OCI-LY7 (cell line): ENCODE measurements at regions not wholly inside any gene's neighbourhood (a gene's known extent, or its start where the extent isn't known, plus 50 kb on each side); places are given as distances from the start of the nearest gene placed in this dataset.

Experiments
- BruUV-seq: library from RNA; stranded (reverse); fragments of 400-500 nt; replicated peaks from 2 replicates; lab custom pipeline; 2021; lab: Mats Ljungman, UMichigan
- CTCF ChIA-PET: fragments of 300-600 bp; sonication (Branson Sonifier 250); formaldehyde crosslinking; loops from one replicate; lab custom pipeline; 2022; ENCODE audit warnings: antibody characterized with exemption; ENCODE audit not compliant: unreplicated experiment; lab: Charles Lee
- POLR2A ChIA-PET: fragments of 300-600 bp; sonication (Branson Sonifier 250); formaldehyde crosslinking; loops from one replicate; lab custom pipeline; 2022; ENCODE audit warnings: antibody characterized with exemption; lab: Charles Lee
- DNase-seq: peaks from one replicate; pipeline ENCODE4 v3.0.0-alpha.2; 2015; ENCODE audit warnings: low spot score
- H2AFZ ChIP-seq: fragments of 200-600 bp; sonication (generic), shearing (Covaris generic); 2 replicates; pipeline ENCODE4 v1.6.1; 2014; ENCODE audit warnings: mild to moderate bottlenecking, antibody characterized with exemption, low read length, moderate library complexity
- H3K27ac ChIP-seq: fragments of 200-600 bp; sonication (generic); 2 replicates; pipeline ENCODE4 v1.5.1; 2014; ENCODE audit warnings: mixed run types, low read depth, mild to moderate bottlenecking, moderate library complexity, low read length, inconsistent platforms; ENCODE audit not compliant: poor library complexity, severe bottlenecking
- H3K36me3 ChIP-seq: fragments of 200-600 bp; sonication (generic); 2 replicates; pipeline ENCODE4 v1.6.1; 2014; ENCODE audit warnings: mild to moderate bottlenecking, antibody characterized with exemption, low read length, moderate library complexity, mixed read lengths; ENCODE audit not compliant: insufficient read depth
- H3K4me1 ChIP-seq: fragments of 200-600 bp; sonication (generic); 2 replicates; pipeline ENCODE4 v1.5.1; 2014; ENCODE audit warnings: mild to moderate bottlenecking, low read length; ENCODE audit not compliant: insufficient read depth, poor library complexity, severe bottlenecking
- H3K4me2 ChIP-seq: fragments of 200-600 bp; sonication (generic); 2 replicates; pipeline ENCODE4 v1.6.1; 2014; ENCODE audit warnings: mild to moderate bottlenecking, low read length
- H3K4me3 ChIP-seq: fragments of 200-600 bp; sonication (generic); 2 replicates; pipeline ENCODE4 v1.5.1; 2014; ENCODE audit warnings: mild to moderate bottlenecking, low read depth, low read length; ENCODE audit not compliant: poor library complexity, severe bottlenecking
- H3K79me2 ChIP-seq: fragments of 200-600 bp; sonication (generic); 2 replicates; pipeline ENCODE4 v1.6.1; 2016; ENCODE audit warnings: low read depth, mild to moderate bottlenecking, low read length, moderate library complexity, mixed read lengths; ENCODE audit not compliant: insufficient read depth
- H3K9me2 ChIP-seq: fragments of 200-600 bp; sonication (generic); 2 replicates; pipeline ENCODE4 v1.6.1; 2016; ENCODE audit warnings: mild to moderate bottlenecking, low read length, mixed read lengths; ENCODE audit not compliant: insufficient read depth
- H3K9me3 ChIP-seq: fragments of 200-600 bp; sonication (generic); 2 replicates; pipeline ENCODE4 v1.6.1; 2014; ENCODE audit warnings: mild to moderate bottlenecking, mixed run types, low read length, mixed read lengths
- H4K20me1 ChIP-seq: fragments of 200-600 bp; sonication (generic); 2 replicates; pipeline ENCODE4 v1.6.1; 2014; ENCODE audit warnings: mild to moderate bottlenecking, antibody characterized with exemption, low read length, moderate library complexity, mixed read lengths; ENCODE audit not compliant: insufficient read depth
- EZH2phosphoT487 ChIP-seq: fragments of 200-600 bp; sonication (generic); IDR thresholded peaks from 2 replicates; pipeline ENCODE4 v1.6.1; 2018; ENCODE audit warnings: low read depth, borderline replicate concordance, mild to moderate bottlenecking, mixed run types, antibody characterized with exemption, low read length, moderate library complexity, mixed read lengths
- intact Hi-C: fragments of 100-400 bp; cut with micrococcal nuclease; formaldehyde crosslinking; loops from one replicate; pipeline ENCODE4 v1.10.0; 2022; ENCODE audit not compliant: unreplicated experiment
- TF ChIP-seq, protein P1 (sequence below): fragments of 200-600 bp; sonication (generic); conservative IDR thresholded peaks from 2 replicates; pipeline ENCODE4 v1.5.1; 2014; ENCODE audit warnings: mild to moderate bottlenecking, antibody characterized with exemption, low read length, moderate library complexity, mixed read lengths

DNA sequence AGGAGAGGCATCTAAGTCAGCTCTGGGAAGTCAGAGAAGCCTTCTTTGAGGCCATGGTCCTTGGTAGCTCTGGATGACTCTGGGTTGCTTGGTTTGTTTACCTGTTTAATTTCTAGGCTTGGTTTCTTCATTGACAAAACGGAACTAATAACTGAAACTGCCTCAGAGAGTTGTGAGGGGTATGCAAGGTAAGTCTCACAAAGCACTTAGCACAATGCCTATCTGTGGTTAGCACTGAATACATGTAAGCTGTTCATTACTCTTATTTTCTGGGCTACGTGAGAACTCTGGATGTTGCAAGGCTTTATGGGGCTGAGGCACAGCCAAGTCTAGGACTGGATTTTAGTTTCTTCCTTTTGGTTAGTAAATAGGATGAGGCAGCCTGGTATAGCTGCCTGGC lies 225.8 kb upstream of the NCAM1 start:
- POLR2A ChIA-PET = interaction anchor here (0.6 to 0.7 kb wide), 2 partner anchors 253 to 328 kb away, joined by 3 to 5 read pairs; no protein-coding TSS in a partner anchor
- H2AFZ ChIP-seq = no peak overlapping the region
- H3K4me3 ChIP-seq = no peak overlapping the region
- no peak overlapping the region for H3K4me2 ChIP-seq
- DNase-seq = no peak
- no peaks in the 10 kb centered on the region for H3K79me2 ChIP-seq
- no peaks in the 10 kb centered on the region for H4K20me1 ChIP-seq
- no TSS peak for BruUV-seq
- no peak for TF ChIP-seq EZH2phosphoT487
- TF ChIP-seq, protein P1, sequence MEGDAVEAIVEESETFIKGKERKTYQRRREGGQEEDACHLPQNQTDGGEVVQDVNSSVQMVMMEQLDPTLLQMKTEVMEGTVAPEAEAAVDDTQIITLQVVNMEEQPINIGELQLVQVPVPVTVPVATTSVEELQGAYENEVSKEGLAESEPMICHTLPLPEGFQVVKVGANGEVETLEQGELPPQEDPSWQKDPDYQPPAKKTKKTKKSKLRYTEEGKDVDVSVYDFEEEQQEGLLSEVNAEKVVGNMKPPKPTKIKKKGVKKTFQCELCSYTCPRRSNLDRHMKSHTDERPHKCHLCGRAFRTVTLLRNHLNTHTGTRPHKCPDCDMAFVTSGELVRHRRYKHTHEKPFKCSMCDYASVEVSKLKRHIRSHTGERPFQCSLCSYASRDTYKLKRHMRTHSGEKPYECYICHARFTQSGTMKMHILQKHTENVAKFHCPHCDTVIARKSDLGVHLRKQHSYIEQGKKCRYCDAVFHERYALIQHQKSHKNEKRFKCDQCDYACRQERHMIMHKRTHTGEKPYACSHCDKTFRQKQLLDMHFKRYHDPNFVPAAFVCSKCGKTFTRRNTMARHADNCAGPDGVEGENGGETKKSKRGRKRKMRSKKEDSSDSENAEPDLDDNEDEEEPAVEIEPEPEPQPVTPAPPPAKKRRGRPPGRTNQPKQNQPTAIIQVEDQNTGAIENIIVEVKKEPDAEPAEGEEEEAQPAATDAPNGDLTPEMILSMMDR = no peak
- H3K9me3 ChIP-seq = no peaks in the 10 kb centered on the region
- intact Hi-C loops = no loop called here
- no peaks in the 10 kb centered on the region for H3K4me1 ChIP-seq
- no peaks in the 10 kb centered on the region for H3K36me3 ChIP-seq
- no peak overlapping the region for H3K27ac ChIP-seq
- CTCF ChIA-PET = no interaction called here
- no peaks in the 10 kb centered on the region for H3K9me2 ChIP-seq

GRCh38 chr11:112744041-112744440 lies 217.2 kb upstream of the NCAM1 start:
- Histone ChIP-seq H3K36me3 (no peaks in the 10 kb centered on the region), H3K79me2 (no peaks in the 10 kb centered on the region), H3K4me3 (no peak overlapping the region), H4K20me1 (no peaks in the 10 kb centered on the region), H3K9me3 (no peaks in the 10 kb centered on the region), H3K9me2 (no peaks in the 10 kb centered on the region), H3K27ac (no peak overlapping the region), H3K4me1 (no peaks in the 10 kb centered on the region), H3K4me2 (no peak overlapping the region), H2AFZ (no peak overlapping the region)
- no TSS peak for BruUV-seq
- TF ChIP-seq EZH2phosphoT487 = no peak
- TF ChIP-seq, protein P1 = no peak
- DNase-seq = no peak
- POLR2A ChIA-PET = interaction anchor here (1.3 kb wide), 1 partner anchor 22 kb away, joined by 3 read pairs; no protein-coding TSS in a partner anchor
- CTCF ChIA-PET = no interaction called here
- intact Hi-C loops = no loop called here

- ChIA-PET CTCF (no interaction called here), POLR2A (no interaction called here)
- no TSS peak for BruUV-seq
- H4K20me1 ChIP-seq = no peaks in the 10 kb centered on the region
- DNase-seq = no peak
- H3K4me1 ChIP-seq = no peaks in the 10 kb centered on the region
- H2AFZ ChIP-seq = no peak overlapping the region
- H3K36me3 ChIP-seq = no peaks in the 10 kb centered on the region
- H3K9me2 ChIP-seq = no peaks in the 10 kb centered on the region
- H3K27ac ChIP-seq = no peak overlapping the region
- H3K4me3 ChIP-seq = no peak overlapping the region
- intact Hi-C loops = no loop called here
- H3K9me3 ChIP-seq = no peaks in the 10 kb centered on the region
- no peak for TF ChIP-seq EZH2phosphoT487
- TF ChIP-seq, protein P1 = no peak
- no peaks in the 10 kb centered on the region for H3K79me2 ChIP-seq
- no peak overlapping the region for H3K4me2 ChIP-seq
Observed at GRCh38 chr11:112745973-112746372, 215.2 kb upstream of the NCAM1 start.
